Panc1 (cell line): ENCODE measurements at regions not wholly inside any gene's neighbourhood (a gene's known extent, or its start where the extent isn't known, plus 50 kb on each side); places are given as distances from the start of the nearest gene placed in this dataset.

Source experiments
- ATAC-seq: fragments of 200-7000 bp; cut with Tn5 transposase; 2 replicates; pipeline ENCODE4 v1.9.1; 2020; ENCODE audit warnings: mild to moderate bottlenecking, moderate library complexity
- BruUV-seq: library from RNA; stranded (reverse); fragments of 400-500 nt; replicated peaks from 2 replicates; lab custom pipeline; 2021; lab: Mats Ljungman, UMichigan
- CTCF ChIA-PET: fragments of 300-600 bp; sonication (Branson Sonifier 250); formaldehyde crosslinking; loops from one replicate; lab custom pipeline; 2022; ENCODE audit warnings: antibody characterized with exemption; lab: Charles Lee
- POLR2A ChIA-PET: fragments of 300-600 bp; sonication (Branson Sonifier 250); formaldehyde crosslinking; loops from one replicate; lab custom pipeline; 2022; ENCODE audit warnings: antibody characterized with exemption; lab: Charles Lee
- DNase-seq: peaks from one replicate; pipeline ENCODE4 v3.0.0-alpha.2; 2010; ENCODE audit warnings: low read depth, low spot score
- H3K27ac ChIP-seq: 2 replicates; pipeline ENCODE4 v1.5.1; 2011; ENCODE audit warnings: mild to moderate bottlenecking, low read length, inconsistent platforms
- H3K27me3 ChIP-seq: fragments of 200-500 bp; sonication (Bioruptor generic); 2 replicates; pipeline ENCODE4 v1.6.0; 2014; ENCODE audit warnings: low read length, inconsistent platforms; ENCODE audit not compliant: control insufficient read depth, insufficient read depth
- H3K36me3 ChIP-seq: fragments of 200-500 bp; sonication (Bioruptor generic); 2 replicates; pipeline ENCODE4 v1.5.1; 2014; ENCODE audit warnings: inconsistent platforms, mild to moderate bottlenecking, low read length, moderate library complexity; ENCODE audit not compliant: control insufficient read depth, insufficient read depth
- H3K4me1 ChIP-seq: 2 replicates; pipeline ENCODE4 v1.5.1; 2011; ENCODE audit warnings: inconsistent platforms, mild to moderate bottlenecking, low read length, moderate library complexity; ENCODE audit not compliant: control insufficient read depth, insufficient read depth
- H3K4me3 ChIP-seq, 2 experiments: 2 replicates each; pipeline ENCODE4 v1.5.1; 2011 to 2012; ENCODE audit warnings: low read depth in 2 of 2, low read length in 2 of 2, mild to moderate bottlenecking in 2 of 2, inconsistent platforms in 1 of 2, moderate library complexity in 1 of 2
- H3K9me3 ChIP-seq: fragments of 200-500 bp; sonication (Bioruptor generic); 2 replicates; pipeline ENCODE4 v1.5.1; 2014; ENCODE audit warnings: low read depth, mild to moderate bottlenecking, inconsistent platforms, low read length, moderate library complexity; ENCODE audit not compliant: control insufficient read depth, insufficient read depth
- CTCF ChIP-seq: fragments of 450-650 bp; IDR thresholded peaks from 2 replicates; pipeline ENCODE4 v1.5.1; 2017; ENCODE audit warnings: mild to moderate bottlenecking
- POLR2AphosphoS5 ChIP-seq: IDR thresholded peaks from 2 replicates; pipeline ENCODE4 v1.6.1; 2012; ENCODE audit warnings: mild to moderate bottlenecking, low read depth, low read length, moderate library complexity
- REST ChIP-seq, 2 experiments: IDR thresholded peaks; 2 replicates each; pipeline ENCODE4 v1.6.1; 2011 to 2012; ENCODE audit warnings: low read depth in 2 of 2, control low read depth in 1 of 2, low read length in 1 of 2, mild to moderate bottlenecking in 1 of 2, moderate library complexity in 1 of 2; ENCODE audit not compliant: insufficient read depth in 1 of 2
- SIN3A ChIP-seq: IDR thresholded peaks from 2 replicates; pipeline ENCODE4 v1.6.1; 2012; ENCODE audit warnings: low read depth, mild to moderate bottlenecking, low read length, moderate library complexity, borderline replicate concordance; ENCODE audit not compliant: insufficient read depth
- TCF7L2 ChIP-seq: IDR thresholded peaks from 2 replicates; pipeline ENCODE4 v1.6.1; 2011; ENCODE audit warnings: mild to moderate bottlenecking, low read depth, low read length, inconsistent platforms
- in situ Hi-C: cut with HindIII; loops from 2 replicates; pipeline ENCODE4 v1.10.0; 2016; ENCODE audit warnings: low sequenced_read_pairs, low pct_unique_long_range_greater_than_20kb
- intact Hi-C: fragments of 100-400 bp; cut with micrococcal nuclease; formaldehyde crosslinking; loops from one replicate; pipeline ENCODE4 v1.10.0; 2022; ENCODE audit not compliant: unreplicated experiment

- Histone ChIP-seq H3K36me3 (no peaks in the 10 kb centered on the region), H3K9me3 (no peaks in the 10 kb centered on the region), H3K27ac (no peak overlapping the region), H3K4me3 (no peak overlapping the region), H3K4me1 (no peaks in the 10 kb centered on the region), H3K27me3 (no peaks in the 10 kb centered on the region)
- TF ChIP-seq REST (IDR thresholded peaks at IDR 0.05; ENCODE audit: insufficient read depth in 1 of 2, low read depth in 2 of 2, low read length in 1 of 2) (no peak), CTCF (no peak)
- BruUV-seq = no TSS peak
- ChIA-PET CTCF (no interaction called here), POLR2A (no interaction called here)
- in situ Hi-C loops (no loop called here), intact Hi-C loops (no loop called here)
- no peak for DNase-seq
- ATAC-seq = no peak
Observed at GRCh38 chr4:134650461-134650860, 448.9 kb upstream of the PABPC4L start.

- no peaks in the 10 kb centered on the region for H3K9me3 ChIP-seq
- POLR2A ChIA-PET = no interaction called here
- no peaks in the 10 kb centered on the region for H3K36me3 ChIP-seq
- intact Hi-C loops = no loop called here
- H3K4me1 ChIP-seq = no peaks in the 10 kb centered on the region
- in situ Hi-C loops = no loop called here
- no peak for ATAC-seq
- no TSS peak for BruUV-seq
- no peaks in the 10 kb centered on the region for H3K27me3 ChIP-seq
- no peak for DNase-seq
- no peak overlapping the region for H3K4me3 ChIP-seq
- no peak for TF ChIP-seq SIN3A
- no peak for TF ChIP-seq TCF7L2
- no peak for TF ChIP-seq POLR2AphosphoS5
- TF ChIP-seq REST (IDR thresholded peaks at IDR 0.05; ENCODE audit: insufficient read depth in 1 of 2, low read depth in 2 of 2, low read length in 1 of 2) = no peak
- TF ChIP-seq CTCF = no peak
- CTCF ChIA-PET = no interaction called here
- no peak overlapping the region for H3K27ac ChIP-seq
Observed at GRCh38 chr4:134645778-134646177, 444.2 kb upstream of the PABPC4L start.
